SK-N-SH treated with all-trans-retinoic acid at 6 μM for 48 hours (cell line): ENCODE measurements at regions not wholly inside any gene's neighbourhood (a gene's known extent, or its start where the extent isn't known, plus 50 kb on each side); places are given as distances from the start of the nearest gene placed in this dataset.

ENCODE experiments used
- ATAC-seq: fragments of 200-7000 bp; cut with Tn5 transposase; 3 replicates; pipeline ENCODE4 v1.9.1; 2020; ENCODE audit warnings: mild to moderate bottlenecking, moderate library complexity
- ARNTL ChIP-seq: fragments of 450-650 bp; formaldehyde crosslinking; IDR thresholded peaks from 2 replicates; pipeline ENCODE4 v1.5.0; 2020; ENCODE audit warnings: low read depth, mild to moderate bottlenecking, moderate library complexity, borderline replicate concordance
- BACH2 ChIP-seq: fragments of 250-450 bp; sonication (Bioruptor Pico); IDR thresholded peaks from 2 replicates; pipeline ENCODE4 v1.9.0; 2021; ENCODE audit warnings: mild to moderate bottlenecking, borderline replicate concordance
- CREB5 ChIP-seq: fragments of 250-450 bp; sonication (Bioruptor Pico); IDR thresholded peaks from 2 replicates; pipeline ENCODE4 v1.5.1; 2020; ENCODE audit warnings: low read depth, mild to moderate bottlenecking, moderate library complexity
- CSRNP3 ChIP-seq: fragments of 250-450 bp; sonication (Bioruptor Pico); IDR thresholded peaks from 2 replicates; pipeline ENCODE4 v1.5.1; 2021; ENCODE audit warnings: mild to moderate bottlenecking, moderate library complexity
- ESRRG ChIP-seq: fragments of 250-450 bp; sonication (Bioruptor Pico); IDR thresholded peaks from 2 replicates; pipeline ENCODE4 v1.6.1; 2021; ENCODE audit warnings: mild to moderate bottlenecking
- GLIS3 ChIP-seq: fragments of 250-450 bp; sonication (Bioruptor Pico); IDR thresholded peaks from 2 replicates; pipeline ENCODE4 v1.5.0; 2020; ENCODE audit warnings: mild to moderate bottlenecking, moderate library complexity
- ISL1 ChIP-seq: fragments of 250-450 bp; sonication (Bioruptor Pico); IDR thresholded peaks from 2 replicates; pipeline ENCODE4 v2.1.2; 2022; ENCODE audit warnings: mild to moderate bottlenecking, moderate library complexity
- OSR1 ChIP-seq: fragments of 250-450 bp; sonication (Bioruptor Pico); IDR thresholded peaks from 2 replicates; pipeline ENCODE4 v1.8.0; 2022; ENCODE audit warnings: moderate library complexity, mild to moderate bottlenecking, inconsistent platforms
- PATZ1 ChIP-seq: fragments of 250-450 bp; sonication (Bioruptor Pico); IDR thresholded peaks from 2 replicates; pipeline ENCODE4 v1.8.0; 2020; ENCODE audit warnings: mild to moderate bottlenecking, moderate library complexity, borderline replicate concordance
- POU6F1 ChIP-seq: fragments of 250-450 bp; sonication (Bioruptor Pico); IDR thresholded peaks from 2 replicates; pipeline ENCODE4 v1.8.0; 2021; ENCODE audit warnings: low read depth, mild to moderate bottlenecking, moderate library complexity, borderline replicate concordance
- PPARA ChIP-seq: fragments of 250-450 bp; sonication (Bioruptor Pico); IDR thresholded peaks from 2 replicates; pipeline ENCODE4 v1.5.0; 2020; ENCODE audit warnings: mild to moderate bottlenecking, borderline replicate concordance
- RARB ChIP-seq: fragments of 250-450 bp; sonication (Bioruptor Pico); IDR thresholded peaks from 2 replicates; pipeline ENCODE4 v1.8.0; 2021; ENCODE audit warnings: mild to moderate bottlenecking, moderate library complexity
- SNAI2 ChIP-seq: fragments of 250-450 bp; sonication (Bioruptor Pico); IDR thresholded peaks from 2 replicates; pipeline ENCODE4 v1.5.0; 2020; ENCODE audit warnings: mild to moderate bottlenecking, moderate library complexity
- TCF4 ChIP-seq: fragments of 250-450 bp; sonication (Bioruptor Pico); IDR thresholded peaks from 2 replicates; pipeline ENCODE4 v1.8.0; 2021; ENCODE audit warnings: mild to moderate bottlenecking, moderate library complexity, borderline replicate concordance
- TOX ChIP-seq: fragments of 250-450 bp; sonication (Bioruptor Pico); IDR thresholded peaks from 2 replicates; pipeline ENCODE4 v1.8.0; 2021; ENCODE audit warnings: mild to moderate bottlenecking, moderate library complexity, borderline replicate concordance
- TSHZ2 ChIP-seq: fragments of 250-450 bp; sonication (Bioruptor Pico); IDR thresholded peaks from 2 replicates; pipeline ENCODE4 v1.5.0; 2020; ENCODE audit warnings: mild to moderate bottlenecking, moderate library complexity
- ZC3H10 ChIP-seq: fragments of 250-450 bp; sonication (Bioruptor Pico); IDR thresholded peaks from 2 replicates; pipeline ENCODE4 v1.5.1; 2021; ENCODE audit warnings: mild to moderate bottlenecking, moderate library complexity
- ZFP30 ChIP-seq: fragments of 450-650 bp; formaldehyde crosslinking; IDR thresholded peaks from 2 replicates; pipeline ENCODE4 v1.5.0; 2022; ENCODE audit warnings: mild to moderate bottlenecking, moderate library complexity
- ZNF565 ChIP-seq: fragments of 450-650 bp; formaldehyde crosslinking; conservative IDR thresholded peaks from 2 replicates; pipeline ENCODE4 v1.5.0; 2020; ENCODE audit warnings: low read depth, mild to moderate bottlenecking, moderate library complexity
- ZNF70 ChIP-seq: fragments of 450-650 bp; formaldehyde crosslinking; IDR thresholded peaks from 2 replicates; pipeline ENCODE4 v1.5.0; 2020; ENCODE audit warnings: mild to moderate bottlenecking, moderate library complexity
- ZNF8 ChIP-seq: fragments of 450-650 bp; formaldehyde crosslinking; IDR thresholded peaks from 2 replicates; pipeline ENCODE4 v1.5.0; 2020; ENCODE audit warnings: mild to moderate bottlenecking, moderate library complexity

GRCh38 chr11:69353696-69354544 lies 60.0 kb downstream of the MYEOV start (continued):
- no peak for TF ChIP-seq ARNTL (CRISPR knock-in tag)
- TF ChIP-seq CSRNP3 (CRISPR knock-in tag): no peak
- TF ChIP-seq GLIS3 (CRISPR knock-in tag): no peak
- no peak for TF ChIP-seq BACH2 (CRISPR knock-in tag)
- no peak for TF ChIP-seq CREB5

GRCh38 chr11:69354545-69354897 lies 60.6 kb downstream of the MYEOV start:
- no peak for ATAC-seq
- no peak for TF ChIP-seq BACH2 (CRISPR knock-in tag)
- TF ChIP-seq ZNF8 (CRISPR knock-in tag): no peak
- TF ChIP-seq PATZ1 (CRISPR knock-in tag): no peak
- no peak for TF ChIP-seq POU6F1 (CRISPR knock-in tag)
- no peak for TF ChIP-seq ZFP30 (CRISPR knock-in tag)
- no peak for TF ChIP-seq TCF4 (CRISPR knock-in tag)
- no peak for TF ChIP-seq ARNTL (CRISPR knock-in tag)
- TF ChIP-seq ZC3H10 (CRISPR knock-in tag): no peak
- no peak for TF ChIP-seq ZNF70 (CRISPR knock-in tag)
- TF ChIP-seq TOX (CRISPR knock-in tag): no peak
- no peak for TF ChIP-seq RARB (CRISPR knock-in tag)
- no peak for TF ChIP-seq TSHZ2 (CRISPR knock-in tag)
- TF ChIP-seq ISL1 (CRISPR knock-in tag): no peak
- no peak for TF ChIP-seq CREB5
- TF ChIP-seq ZNF565: no peak
- TF ChIP-seq OSR1 (CRISPR knock-in tag): no peak
- no peak for TF ChIP-seq ESRRG (CRISPR knock-in tag)
- TF ChIP-seq SNAI2: no peak
- TF ChIP-seq PPARA (CRISPR knock-in tag): no peak
- TF ChIP-seq GLIS3 (CRISPR knock-in tag): no peak
